ENCODE measurements at regions not wholly inside any gene's neighbourhood (a gene's known extent, or its start where the extent isn't known, plus 50 kb on each side); places are given as distances from the start of the nearest gene placed in this dataset.

DNA sequence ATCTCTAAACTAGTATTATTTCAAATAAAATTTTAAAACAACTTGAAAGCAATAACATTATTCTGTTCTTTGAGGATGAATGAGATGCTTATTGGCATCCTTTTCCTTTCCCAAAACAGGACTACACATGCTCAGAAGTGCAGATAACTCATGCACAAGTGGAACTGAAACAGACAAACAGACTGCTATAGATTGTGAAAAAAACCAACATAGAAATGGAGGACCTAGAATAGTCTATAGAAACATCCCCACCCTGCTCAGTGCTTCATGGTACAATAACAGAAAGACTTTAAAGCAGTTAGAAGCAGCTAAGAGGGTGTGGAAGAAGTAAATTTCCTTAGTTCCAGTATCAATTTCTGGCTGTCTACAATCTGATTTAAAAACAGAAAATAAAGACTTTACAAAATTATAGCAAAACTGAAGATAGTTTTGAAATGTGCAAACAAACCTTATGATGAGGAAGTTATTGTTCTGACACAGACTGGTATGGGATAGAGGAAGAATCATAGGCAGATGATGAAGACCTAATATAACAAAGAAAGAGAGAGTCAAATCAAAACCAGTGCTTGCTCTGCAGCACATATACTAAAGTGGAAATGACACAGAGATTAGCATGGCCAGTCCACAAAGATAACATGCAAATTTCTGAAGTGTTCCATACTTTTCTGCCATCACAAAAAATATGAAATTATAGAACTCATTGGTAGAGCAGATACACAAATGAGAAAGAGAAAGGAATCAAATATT lies 1025.4 kb downstream of the SQOR start:
- Histone ChIP-seq H3K4me1 (ENCODE audit: insufficient read depth, low read length) (no peaks in the 10 kb centered on the region), H2BK20ac (ENCODE audit: low read depth, low read length, poor library complexity, severe bottlenecking) (no peak overlapping the region), H4K20me1 (ENCODE audit: control insufficient read depth, insufficient read depth, insufficient read length) (no peaks in the 10 kb centered on the region), H3K56ac (ENCODE audit: insufficient read length, low read depth, low read length) (no peak overlapping the region), H3K79me1 (ENCODE audit: insufficient read depth, low read depth, low read length, poor library complexity, severe bottlenecking) (no peaks in the 10 kb centered on the region), H3K9ac (ENCODE audit: extremely low read depth, insufficient read length, low read length) (no peak overlapping the region), H4K5ac (ENCODE audit: insufficient read length, low read depth, low read length) (no peak overlapping the region), H2AK5ac (ENCODE audit: insufficient read length, low read length) (no peak overlapping the region), H2AFZ (ENCODE audit: low read length) (no peak overlapping the region), H3K9me3 (ENCODE audit: control insufficient read depth, low read depth, low read length) (no peaks in the 10 kb centered on the region), H4K91ac (ENCODE audit: insufficient read length, low read depth, low read length) (no peak overlapping the region), H3K79me2 (ENCODE audit: insufficient read depth, low read length) (no peaks in the 10 kb centered on the region), H3K4me2 (ENCODE audit: insufficient read depth, insufficient read length, low read length) (no peak overlapping the region), H2BK120ac (ENCODE audit: low read depth, low read length, poor library complexity, severe bottlenecking) (no peak overlapping the region), H2BK15ac (ENCODE audit: low read depth, low read length) (no peak overlapping the region), H3K23me2 (ENCODE audit: insufficient read length, low read depth, low read length, poor library complexity, severe bottlenecking) (no peaks in the 10 kb centered on the region), H2BK5ac (ENCODE audit: insufficient read length, low read length) (no peak overlapping the region), H3K18ac (ENCODE audit: insufficient read length, low read depth, low read length) (no peak overlapping the region), H2BK12ac (ENCODE audit: insufficient read length, low read depth, low read length) (no peak overlapping the region), H3T11ph (ENCODE audit: low read length) (no peak overlapping the region), H3K27me3 (ENCODE audit: insufficient read depth, low read length) (no peaks in the 10 kb centered on the region), H4K8ac (replicated peaks; ENCODE audit: insufficient read length, low read depth, low read length) (no peak overlapping the region), H3K4ac (ENCODE audit: low read depth, low read length) (no peak overlapping the region), H3K23ac (ENCODE audit: insufficient read length, low read depth, low read length) (no peak overlapping the region), H3K27ac (ENCODE audit: insufficient read length, low read depth, low read length) (no peak overlapping the region), H3K14ac (ENCODE audit: insufficient read depth, low read length) (no peak overlapping the region)
- Mint-ChIP-seq H3K27me3 (ENCODE audit: low read depth) (no peaks in the 10 kb centered on the region), H3K9me3 (no peaks in the 10 kb centered on the region), H3K4me1 (no peaks in the 10 kb centered on the region), H3K4me3 (no peak overlapping the region), H3K27ac (no peak overlapping the region), H3K36me3 (ENCODE audit: insufficient read depth in 1 of 3, low read depth in 3 of 3) (no peaks in the 10 kb centered on the region)
- no peak for DNase-seq
- TF ChIP-seq, protein P1, sequence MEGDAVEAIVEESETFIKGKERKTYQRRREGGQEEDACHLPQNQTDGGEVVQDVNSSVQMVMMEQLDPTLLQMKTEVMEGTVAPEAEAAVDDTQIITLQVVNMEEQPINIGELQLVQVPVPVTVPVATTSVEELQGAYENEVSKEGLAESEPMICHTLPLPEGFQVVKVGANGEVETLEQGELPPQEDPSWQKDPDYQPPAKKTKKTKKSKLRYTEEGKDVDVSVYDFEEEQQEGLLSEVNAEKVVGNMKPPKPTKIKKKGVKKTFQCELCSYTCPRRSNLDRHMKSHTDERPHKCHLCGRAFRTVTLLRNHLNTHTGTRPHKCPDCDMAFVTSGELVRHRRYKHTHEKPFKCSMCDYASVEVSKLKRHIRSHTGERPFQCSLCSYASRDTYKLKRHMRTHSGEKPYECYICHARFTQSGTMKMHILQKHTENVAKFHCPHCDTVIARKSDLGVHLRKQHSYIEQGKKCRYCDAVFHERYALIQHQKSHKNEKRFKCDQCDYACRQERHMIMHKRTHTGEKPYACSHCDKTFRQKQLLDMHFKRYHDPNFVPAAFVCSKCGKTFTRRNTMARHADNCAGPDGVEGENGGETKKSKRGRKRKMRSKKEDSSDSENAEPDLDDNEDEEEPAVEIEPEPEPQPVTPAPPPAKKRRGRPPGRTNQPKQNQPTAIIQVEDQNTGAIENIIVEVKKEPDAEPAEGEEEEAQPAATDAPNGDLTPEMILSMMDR (conservative IDR thresholded peaks at IDR 0.05), result no peak

All from H9 (cell line).